ENCODE measurements at regions not wholly inside any gene's neighbourhood (a gene's known extent, or its start where the extent isn't known, plus 50 kb on each side); places are given as distances from the start of the nearest gene placed in this dataset.

GRCh38 chr9:672851-673250, 168.6 kb upstream of the DMRT1 start:
- DNase-seq (ENCODE audit: low spot score), result no peak

- DNase-seq (ENCODE audit: low spot score), result no peak
These were observed 168.1 kb upstream of the DMRT1 start for GRCh38 chr9:673264-673965.

- DNase-seq (ENCODE audit: low spot score), result no peak
These were observed 167.5 kb upstream of the DMRT1 start for GRCh38 chr9:673966-674526.

GRCh38 chr9:675697-676370, 165.7 kb upstream of the DMRT1 start:
- no peak for DNase-seq (ENCODE audit: low spot score)

- DNase-seq (ENCODE audit: low spot score), result no peak
These were observed 164.6 kb upstream of the DMRT1 start for GRCh38 chr9:676780-677438.

GRCh38 chr9:677461-678097, 163.9 kb upstream of the DMRT1 start:
- DNase-seq (ENCODE audit: low spot score), result no peak

- DNase-seq (ENCODE audit: low spot score), result peak; percentile 57
These were observed 162.6 kb upstream of the DMRT1 start for GRCh38 chr9:678897-679296.

GRCh38 chr9:679462-679861, 162.0 kb upstream of the DMRT1 start:
- DNase-seq (ENCODE audit: low spot score), result no peak

- no peak for DNase-seq (ENCODE audit: low spot score)
These were observed 161.4 kb upstream of the DMRT1 start for GRCh38 chr9:680106-680505.

- DNase-seq (ENCODE audit: low spot score), result no peak
These were observed 158.6 kb upstream of the DMRT1 start for GRCh38 chr9:682633-683508.

GRCh38 chr9:683509-684021, 157.9 kb upstream of the DMRT1 start:
- DNase-seq (ENCODE audit: low spot score), result no peak

- peak; percentile 87 for DNase-seq (ENCODE audit: low spot score)
These were observed 157.2 kb upstream of the DMRT1 start for GRCh38 chr9:684054-684890.

- peak; percentile 95 for DNase-seq (ENCODE audit: low spot score)
These were observed 156.6 kb upstream of the DMRT1 start for GRCh38 chr9:684941-685340.

GRCh38 chr9:686321-686813, 155.1 kb upstream of the DMRT1 start:
- peak; percentile 65 for DNase-seq (ENCODE audit: low spot score)

GRCh38 chr9:687034-687785, 154.3 kb upstream of the DMRT1 start:
- DNase-seq (ENCODE audit: low spot score), result no peak

- no peak for DNase-seq (ENCODE audit: low spot score)
These were observed 153.5 kb upstream of the DMRT1 start for GRCh38 chr9:687994-688393.

- no peak for DNase-seq (ENCODE audit: low spot score)
These were observed 150.9 kb upstream of the DMRT1 start for GRCh38 chr9:690517-691111.

- no peak for DNase-seq (ENCODE audit: low spot score)
These were observed 149.6 kb upstream of the DMRT1 start for GRCh38 chr9:691825-692400.
